Duodenal mucosa (tissue), 2 donors: ENCODE measurements at regions not wholly inside any gene's neighbourhood (a gene's known extent, or its start where the extent isn't known, plus 50 kb on each side); places are given as distances from the start of the nearest gene placed in this dataset.

Experiments used
- H3K27ac ChIP-seq: one replicate; pipeline ENCODE4 v1.7.0; 2013; ENCODE audit warnings: low read depth, low read length
- H3K27me3 ChIP-seq, 2 donors: one replicate each; pipeline ENCODE4 v1.7.0; 2013; ENCODE audit warnings: low read length in 2 of 2, control low read depth in 1 of 2; ENCODE audit not compliant: insufficient read depth in 2 of 2, control insufficient read depth in 1 of 2
- H3K36me3 ChIP-seq, 2 donors: one replicate each; pipeline ENCODE4 v1.7.0; 2013; ENCODE audit warnings: low read length in 2 of 2, control low read depth in 1 of 2; ENCODE audit not compliant: insufficient read depth in 2 of 2, control insufficient read depth in 1 of 2
- H3K4me1 ChIP-seq, 2 donors: one replicate each; pipeline ENCODE4 v1.7.0; 2013; ENCODE audit warnings: low read length in 2 of 2, control low read depth in 1 of 2; ENCODE audit not compliant: insufficient read depth in 2 of 2, control insufficient read depth in 1 of 2
- H3K4me3 ChIP-seq, 2 donors: one replicate each; pipeline ENCODE4 v1.7.0; 2013; ENCODE audit warnings: low read length in 2 of 2, low read depth in 1 of 2
- H3K9ac ChIP-seq, 2 donors: one replicate each; pipeline ENCODE4 v1.7.0; 2013; ENCODE audit warnings: low read length in 2 of 2, low read depth in 1 of 2
- H3K9me3 ChIP-seq, 2 donors: one replicate each; pipeline ENCODE4 v1.7.0; 2013; ENCODE audit warnings: low read length in 2 of 2, control low read depth in 1 of 2; ENCODE audit not compliant: control insufficient read depth in 1 of 2

DNA sequence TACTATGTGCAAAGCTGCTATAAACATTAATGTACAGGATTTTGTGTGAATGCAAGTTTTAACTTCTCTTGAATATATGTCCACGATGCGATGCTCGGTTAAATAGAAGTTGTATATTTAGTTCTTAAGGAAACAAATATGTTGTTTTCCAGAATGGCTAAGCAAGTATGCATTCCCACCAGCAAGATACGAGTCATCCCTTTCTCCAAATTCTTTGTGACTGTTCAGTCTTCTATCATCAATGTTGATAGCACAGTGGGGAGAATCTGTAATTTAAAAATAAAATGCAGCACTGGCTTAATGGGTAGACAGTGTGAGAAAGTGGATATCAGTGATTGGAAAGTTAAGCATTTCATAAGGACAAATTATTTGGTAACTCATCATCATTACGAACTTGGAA lies 1340.8 kb downstream of the PCDH9 start:
- Histone ChIP-seq H3K27me3 (no peaks in the 10 kb centered on the region), H3K36me3 (no peaks in the 10 kb centered on the region), H3K4me1 (no peaks in the 10 kb centered on the region), H3K9me3 (peaks cover 0 to 2% of the 10 kb centered on the region in 2 donors), H3K9ac (no peak overlapping the region), H3K4me3 (no peak overlapping the region), H3K27ac (no peak overlapping the region)

DNA sequence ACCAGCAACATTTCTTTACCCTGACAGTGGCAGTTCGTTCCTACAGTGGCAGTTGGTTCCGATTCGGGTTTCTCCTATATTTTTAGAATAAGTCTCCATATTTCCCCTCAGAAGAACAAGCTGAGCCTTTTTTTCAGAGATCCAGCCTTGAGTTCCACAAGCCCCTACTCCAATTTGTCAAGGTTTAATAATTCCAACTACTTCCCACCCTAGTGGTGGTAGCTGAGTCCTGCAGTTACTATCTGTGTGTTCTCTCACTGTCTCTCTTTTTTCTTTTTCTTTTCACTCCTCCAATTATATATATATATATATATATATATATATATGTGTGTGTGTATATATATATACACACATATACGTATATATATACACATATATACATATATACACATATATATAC lies 1347.3 kb downstream of the PCDH9 start:
- H3K9me3 ChIP-seq = peaks cover 0 to 20% of the 10 kb centered on the region in 2 donors
- H3K36me3 ChIP-seq = no peaks in the 10 kb centered on the region
- H3K27me3 ChIP-seq = no peaks in the 10 kb centered on the region
- no peaks in the 10 kb centered on the region for H3K4me1 ChIP-seq
- no peak overlapping the region for H3K9ac ChIP-seq
- no peak overlapping the region for H3K27ac ChIP-seq
- H3K4me3 ChIP-seq = no peak overlapping the region

DNA sequence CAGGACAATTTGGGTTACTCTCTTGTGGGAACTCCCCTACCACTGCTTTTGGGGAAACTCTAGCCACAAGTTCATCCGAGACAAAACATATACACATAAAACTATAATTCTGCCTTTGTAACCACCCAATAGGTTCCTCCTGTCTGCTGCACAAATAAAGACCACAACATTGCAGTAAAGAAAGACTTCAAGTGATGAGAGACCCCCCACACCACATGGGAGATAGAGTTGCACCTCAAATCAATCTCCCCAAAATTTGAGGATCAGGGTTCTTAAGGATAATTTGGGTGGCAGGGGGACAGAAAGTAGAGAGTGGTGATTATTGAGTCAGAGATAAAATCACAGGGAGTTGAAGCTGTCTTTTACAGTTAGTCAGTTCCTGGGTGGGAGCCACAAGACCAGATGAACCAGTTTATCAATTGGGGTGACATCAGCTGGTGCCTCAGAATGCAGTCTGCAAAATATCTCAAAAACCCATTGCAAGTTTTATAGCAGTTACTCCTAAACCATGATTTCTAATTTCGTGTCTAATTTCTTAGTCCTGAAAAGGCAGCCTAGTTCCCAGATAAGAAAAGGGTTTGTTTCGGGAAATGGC lies 1348.5 kb downstream of the PCDH9 start:
- no peaks in the 10 kb centered on the region for H3K27me3 ChIP-seq
- H3K36me3 ChIP-seq = no peaks in the 10 kb centered on the region
- H3K4me1 ChIP-seq = no peaks in the 10 kb centered on the region
- no peak overlapping the region for H3K4me3 ChIP-seq
- H3K9me3 ChIP-seq = peaks cover 0 to 20% of the 10 kb centered on the region in 2 donors
- H3K27ac ChIP-seq = no peak overlapping the region
- no peak overlapping the region for H3K9ac ChIP-seq

GRCh38 chr13:65875031-65875430 lies 1355.1 kb downstream of the PCDH9 start:
- Histone ChIP-seq H3K9ac (no peak overlapping the region), H3K36me3 (no peaks in the 10 kb centered on the region), H3K4me1 (no peaks in the 10 kb centered on the region), H3K9me3 (peaks cover 0 to 8% of the 10 kb centered on the region in 2 donors), H3K4me3 (no peak overlapping the region), H3K27ac (no peak overlapping the region), H3K27me3 (no peaks in the 10 kb centered on the region)

DNA sequence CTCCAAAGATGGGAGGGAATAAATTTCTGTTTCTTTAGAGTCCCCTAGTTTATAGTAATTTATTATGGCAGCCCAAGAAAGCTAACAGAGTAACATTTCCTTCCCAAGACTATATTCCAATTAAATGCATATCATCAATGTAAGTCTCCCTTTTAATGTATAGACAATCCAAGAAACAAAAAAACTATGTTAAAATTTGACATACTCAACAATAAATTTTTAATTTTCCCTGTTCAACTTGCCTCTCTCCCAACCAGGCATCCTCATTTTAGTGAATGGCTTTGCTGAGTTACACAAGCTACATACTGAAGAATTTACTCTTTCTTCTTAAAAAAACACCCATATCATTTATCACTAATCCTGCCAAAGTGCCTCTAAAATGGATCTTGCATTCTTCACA lies 1357.7 kb downstream of the PCDH9 start:
- H3K4me3 ChIP-seq = no peak overlapping the region
- no peaks in the 10 kb centered on the region for H3K27me3 ChIP-seq
- H3K9ac ChIP-seq = no peak overlapping the region
- no peaks in the 10 kb centered on the region for H3K4me1 ChIP-seq
- no peak overlapping the region for H3K27ac ChIP-seq
- H3K36me3 ChIP-seq = no peaks in the 10 kb centered on the region
- H3K9me3 ChIP-seq = peaks cover 0 to 2% of the 10 kb centered on the region in 2 donors

DNA sequence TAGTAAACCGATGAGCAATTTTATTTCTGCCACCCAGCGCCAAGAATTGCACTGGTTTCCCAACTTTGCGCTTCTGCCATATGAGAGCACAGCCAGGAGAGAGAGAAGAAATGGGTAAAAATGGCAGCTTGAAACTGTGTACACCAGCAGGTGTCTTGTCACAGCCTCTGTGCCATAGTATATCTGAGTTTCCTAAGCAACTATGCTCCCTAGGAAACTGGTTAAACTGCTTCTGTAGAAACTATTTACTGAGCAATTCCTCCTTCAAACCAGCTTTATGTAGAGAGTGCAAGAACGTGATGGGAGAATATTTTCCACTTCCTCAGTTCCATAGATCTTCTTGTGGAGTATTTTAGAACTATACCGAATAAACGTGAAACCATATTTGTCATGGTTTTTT lies 1361.3 kb downstream of the PCDH9 start:
- Histone ChIP-seq H3K27me3 (no peaks in the 10 kb centered on the region), H3K4me1 (no peaks in the 10 kb centered on the region), H3K9ac (no peak overlapping the region), H3K27ac (no peak overlapping the region), H3K9me3 (peaks cover 0 to 5% of the 10 kb centered on the region in 2 donors), H3K4me3 (no peak overlapping the region), H3K36me3 (no peaks in the 10 kb centered on the region)

DNA sequence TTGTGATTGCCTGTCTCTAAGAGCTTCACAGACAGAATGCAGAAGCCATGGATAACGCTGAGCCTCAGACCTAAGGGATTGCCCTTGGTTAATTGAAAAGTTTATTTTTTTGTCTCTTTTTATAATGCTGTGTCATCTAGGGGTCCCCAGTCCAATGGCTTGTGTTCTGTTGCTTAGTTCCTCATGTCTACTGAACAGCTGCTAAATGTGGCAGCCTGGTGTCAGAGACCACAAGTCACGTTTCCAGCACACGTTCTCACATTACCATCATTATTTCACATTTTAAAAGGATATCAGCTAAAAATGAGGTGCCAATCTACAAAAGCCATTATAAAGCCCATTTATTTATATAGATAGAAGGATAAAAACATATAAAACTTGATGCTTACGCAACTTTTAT lies 1362.0 kb downstream of the PCDH9 start:
- H3K4me1 ChIP-seq = no peaks in the 10 kb centered on the region
- H3K27ac ChIP-seq = no peak overlapping the region
- H3K9me3 ChIP-seq = peaks cover under 1 to 5% of the 10 kb centered on the region in 2 donors
- H3K36me3 ChIP-seq = no peaks in the 10 kb centered on the region
- H3K4me3 ChIP-seq = no peak overlapping the region
- no peak overlapping the region for H3K9ac ChIP-seq
- no peaks in the 10 kb centered on the region for H3K27me3 ChIP-seq

GRCh38 chr13:65866138-65866537 lies 1364.0 kb downstream of the PCDH9 start:
- Histone ChIP-seq H3K9me3 (peaks cover 5 to 6% of the 10 kb centered on the region in 2 donors), H3K36me3 (no peaks in the 10 kb centered on the region), H3K4me1 (no peaks in the 10 kb centered on the region), H3K27me3 (no peaks in the 10 kb centered on the region), H3K27ac (no peak overlapping the region), H3K4me3 (no peak overlapping the region), H3K9ac (no peak overlapping the region)

DNA sequence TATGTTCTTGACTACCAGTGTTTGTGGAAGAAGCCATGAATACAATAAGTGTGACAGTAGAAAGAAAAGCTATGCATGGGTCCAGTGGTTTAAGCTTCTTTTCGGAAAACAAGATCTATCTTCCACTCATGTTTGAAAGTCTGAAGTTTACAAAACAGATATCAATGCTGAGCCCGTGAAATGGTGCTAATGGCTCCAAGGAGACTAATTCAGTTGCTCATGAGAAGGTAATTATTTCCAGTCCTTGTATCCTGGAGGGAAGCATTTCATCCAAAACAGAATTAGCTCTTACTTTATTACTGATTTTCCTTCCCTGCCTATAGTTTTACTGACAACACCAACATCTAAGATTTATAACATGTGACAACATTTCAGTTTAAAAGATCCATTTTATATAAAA lies 1364.9 kb downstream of the PCDH9 start:
- H3K27me3 ChIP-seq = no peaks in the 10 kb centered on the region
- no peaks in the 10 kb centered on the region for H3K36me3 ChIP-seq
- no peak overlapping the region for H3K9ac ChIP-seq
- H3K9me3 ChIP-seq = peaks cover 5 to 6% of the 10 kb centered on the region in 2 donors
- H3K27ac ChIP-seq = no peak overlapping the region
- no peaks in the 10 kb centered on the region for H3K4me1 ChIP-seq
- no peak overlapping the region for H3K4me3 ChIP-seq

- Histone ChIP-seq H3K27me3 (no peaks in the 10 kb centered on the region), H3K4me3 (no peak overlapping the region), H3K9ac (no peak overlapping the region), H3K36me3 (no peaks in the 10 kb centered on the region), H3K4me1 (no peaks in the 10 kb centered on the region), H3K9me3 (peaks cover 6 to 8% of the 10 kb centered on the region in 2 donors), H3K27ac (no peak overlapping the region)
Observed at GRCh38 chr13:65864039-65864438, 1366.1 kb downstream of the PCDH9 start.

- Histone ChIP-seq H3K9me3 (peaks cover 3 to 6% of the 10 kb centered on the region in 2 donors), H3K27ac (no peak overlapping the region), H3K4me1 (no peaks in the 10 kb centered on the region), H3K27me3 (no peaks in the 10 kb centered on the region), H3K36me3 (no peaks in the 10 kb centered on the region), H3K9ac (no peak overlapping the region), H3K4me3 (no peak overlapping the region)
Observed at GRCh38 chr13:65860306-65860705, 1369.8 kb downstream of the PCDH9 start.
